ENCODE measurements at regions not wholly inside any gene's neighbourhood (a gene's known extent, or its start where the extent isn't known, plus 50 kb on each side); places are given as distances from the start of the nearest gene placed in this dataset.

DNA sequence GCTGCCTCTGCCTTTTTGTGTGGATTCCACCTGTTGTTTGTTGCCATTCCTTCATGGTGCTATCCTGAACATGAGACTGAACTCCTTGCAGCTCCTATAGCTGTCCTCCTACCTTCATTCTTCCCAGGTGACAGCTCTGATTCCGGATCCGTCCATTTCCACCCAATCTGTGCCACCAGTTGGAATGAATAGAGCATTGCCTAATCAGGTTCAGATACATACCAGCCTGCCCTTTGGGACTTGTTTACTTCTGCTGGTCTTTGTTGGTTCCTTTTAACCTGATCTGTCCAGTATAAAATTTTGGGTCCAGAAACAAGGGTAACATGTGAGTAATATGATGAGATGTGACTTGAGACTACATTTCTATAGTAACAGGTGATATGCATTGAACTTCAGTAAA lies 136.3 kb upstream of the IGF1 start:
- no peak for DNase-seq (ENCODE audit: low spot score)
- intact Hi-C loops (cut with DNase I) = no loop called here

DNA sequence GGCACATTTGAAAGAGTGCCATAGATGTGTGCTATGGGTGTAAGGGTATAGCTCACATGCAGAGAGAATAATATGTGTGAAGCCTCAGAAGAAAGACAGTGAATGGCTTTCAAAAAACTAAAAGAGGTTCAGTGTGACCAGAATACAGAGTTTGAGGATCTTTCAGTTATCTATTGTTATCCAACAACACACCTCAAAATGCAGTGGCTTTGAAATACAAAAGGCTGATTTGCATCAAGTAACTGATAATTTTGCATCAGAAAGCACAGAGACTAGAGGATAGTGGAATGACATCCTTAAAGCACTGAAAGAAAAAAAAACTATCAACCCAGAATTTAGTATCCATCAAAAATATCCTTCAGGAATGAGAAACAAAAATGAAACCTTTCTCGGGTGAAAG lies 131.6 kb upstream of the IGF1 start:
- intact Hi-C loops (cut with DNase I) = no loop called here
- DNase-seq (ENCODE audit: low spot score) = no peak

DNA sequence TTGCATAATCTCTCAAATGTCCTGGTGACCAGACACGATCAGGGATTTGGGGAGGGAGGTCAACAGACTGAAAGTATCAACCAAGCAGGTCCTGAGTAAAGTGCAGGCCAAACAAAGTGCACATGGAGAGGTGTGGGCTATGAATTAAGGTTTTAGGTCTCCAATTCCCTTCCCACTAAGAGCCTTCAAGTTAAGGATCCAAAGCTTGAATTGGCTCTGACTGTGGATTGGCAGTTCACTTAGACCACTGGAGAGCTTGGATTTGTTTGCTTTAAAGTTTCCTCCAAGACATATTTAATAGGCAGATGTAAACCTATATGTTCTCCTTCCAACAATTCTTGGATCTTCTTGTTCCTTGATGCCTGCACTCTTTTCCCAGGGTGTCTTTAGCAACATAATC lies 129.6 kb upstream of the IGF1 start:
- intact Hi-C loops (cut with DNase I) = no loop called here

GRCh38 chr12:102603021-102603420 lies 122.7 kb upstream of the IGF1 start:
- DNase-seq (ENCODE audit: low spot score) = no peak
- intact Hi-C loops (cut with DNase I) = no loop called here

More for the DNA sequence above, 129.6 kb upstream of the IGF1 start:
- DNase-seq (ENCODE audit: low spot score) = no peak

GRCh38 chr12:102602521-102602920 lies 122.2 kb upstream of the IGF1 start:
- DNase-seq (ENCODE audit: low spot score) = no peak
- intact Hi-C loops (cut with DNase I) = no loop called here

GRCh38 chr12:102601621-102602020 lies 121.3 kb upstream of the IGF1 start:
- no peak for DNase-seq (ENCODE audit: low spot score)
- intact Hi-C loops (cut with DNase I) = no loop called here

DNA sequence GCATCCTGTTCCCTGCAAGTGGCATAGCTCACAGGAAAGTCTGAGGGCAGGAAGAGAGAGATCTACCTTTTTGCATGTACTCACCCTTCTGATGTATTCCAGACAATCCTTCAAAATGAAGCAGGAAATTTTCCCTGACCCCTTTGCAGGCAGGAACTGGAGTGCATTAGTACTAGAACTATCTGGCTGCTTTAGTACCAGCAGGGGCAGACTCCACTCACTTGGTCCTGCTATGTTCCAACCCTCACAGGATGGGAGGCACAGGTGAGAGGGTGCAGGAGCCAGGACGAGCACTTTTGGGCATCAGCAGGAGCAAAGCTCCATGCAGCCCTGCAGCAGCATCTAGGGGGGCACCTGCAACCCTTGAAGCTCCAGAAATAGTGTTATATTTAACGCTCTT lies 116.3 kb upstream of the IGF1 start:
- DNase-seq (ENCODE audit: low spot score) = no peak
- intact Hi-C loops (cut with DNase I) = no loop called here

- intact Hi-C loops (cut with DNase I) = no loop called here
- no peak for DNase-seq (ENCODE audit: low spot score)
These were observed 115.7 kb upstream of the IGF1 start for GRCh38 chr12:102596031-102596430.

GRCh38 chr12:102595315-102595714 lies 115.0 kb upstream of the IGF1 start:
- no peak for DNase-seq (ENCODE audit: low spot score)

DNA sequence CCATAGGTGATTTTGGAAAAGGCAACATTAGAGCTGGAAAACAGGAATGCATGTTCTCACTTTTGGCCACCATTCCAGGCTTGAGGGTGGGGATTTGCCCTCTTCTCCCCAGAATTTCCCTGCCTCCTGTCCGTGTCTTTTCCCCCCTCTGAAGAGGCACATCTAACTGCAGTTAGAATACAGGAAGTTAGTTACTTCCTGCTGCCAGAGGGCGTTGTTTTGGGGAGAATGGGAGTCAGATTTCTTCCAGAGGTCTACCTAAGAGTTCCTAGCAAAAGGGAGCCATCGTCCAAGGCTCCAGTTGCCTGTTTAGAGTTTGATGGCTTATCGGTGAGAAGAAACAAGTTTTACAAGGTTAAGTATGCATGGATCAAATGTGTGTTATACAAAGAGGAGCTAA lies 112.8 kb upstream of the IGF1 start:
- no peak for DNase-seq (ENCODE audit: low spot score)
- intact Hi-C loops (cut with DNase I) = no loop called here

More at GRCh38 chr12:102595315-102595714, 115.0 kb upstream of the IGF1 start:
- intact Hi-C loops (cut with DNase I) = no loop called here

- DNase-seq (ENCODE audit: low spot score) = no peak
- intact Hi-C loops (cut with DNase I) = no loop called here
These were observed 111.8 kb upstream of the IGF1 start for GRCh38 chr12:102592134-102592533.

GRCh38 chr12:102573237-102573636 lies 92.9 kb upstream of the IGF1 start:
- intact Hi-C loops (cut with DNase I) = no loop called here
- no peak for DNase-seq (ENCODE audit: low spot score)

DNA sequence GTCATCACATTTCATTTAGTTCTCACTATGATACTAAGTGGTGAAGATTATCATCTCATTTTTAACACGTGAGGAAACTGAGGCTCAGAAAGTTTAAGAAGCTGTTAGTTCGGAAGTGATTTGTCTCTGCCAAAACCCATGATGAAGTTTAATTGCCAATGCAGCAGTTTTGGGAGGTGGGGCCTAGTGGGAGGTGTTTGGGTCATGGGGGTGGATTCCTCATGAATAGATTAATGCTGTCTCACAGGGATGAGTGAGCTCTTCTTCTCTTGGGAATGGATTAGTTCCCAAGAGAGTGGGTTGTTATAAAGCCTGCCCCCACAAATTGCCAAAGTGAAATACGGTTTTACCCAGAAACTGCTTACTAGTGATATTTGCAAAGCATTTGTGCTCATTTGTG lies 91.5 kb upstream of the IGF1 start:
- intact Hi-C loops (cut with DNase I) = no loop called here
- DNase-seq (ENCODE audit: low spot score) = no peak

DNA sequence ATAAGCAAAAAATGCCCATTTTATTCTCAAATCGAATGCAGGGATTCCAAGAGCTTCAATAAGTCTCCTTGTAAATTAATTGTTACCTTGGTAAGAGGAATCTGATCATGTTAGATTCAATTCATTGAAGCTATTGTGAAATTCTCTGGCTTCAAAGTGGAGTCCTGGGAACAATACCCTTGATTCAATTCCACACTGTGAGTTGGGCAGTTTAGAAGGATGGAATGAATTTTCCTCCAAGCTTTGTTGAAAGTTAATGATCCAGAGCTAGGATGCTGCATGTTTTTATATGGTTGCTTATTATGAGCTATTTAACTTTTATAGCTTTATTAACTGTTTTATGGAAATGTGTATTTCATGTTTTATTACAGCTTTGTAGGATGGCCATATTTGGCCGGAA lies 89.9 kb upstream of the IGF1 start:
- intact Hi-C loops (cut with DNase I) = no loop called here
- no peak for DNase-seq (ENCODE audit: low spot score)

- intact Hi-C loops (cut with DNase I) = no loop called here
These were observed 89.4 kb upstream of the IGF1 start for GRCh38 chr12:102569803-102570202.

DNA sequence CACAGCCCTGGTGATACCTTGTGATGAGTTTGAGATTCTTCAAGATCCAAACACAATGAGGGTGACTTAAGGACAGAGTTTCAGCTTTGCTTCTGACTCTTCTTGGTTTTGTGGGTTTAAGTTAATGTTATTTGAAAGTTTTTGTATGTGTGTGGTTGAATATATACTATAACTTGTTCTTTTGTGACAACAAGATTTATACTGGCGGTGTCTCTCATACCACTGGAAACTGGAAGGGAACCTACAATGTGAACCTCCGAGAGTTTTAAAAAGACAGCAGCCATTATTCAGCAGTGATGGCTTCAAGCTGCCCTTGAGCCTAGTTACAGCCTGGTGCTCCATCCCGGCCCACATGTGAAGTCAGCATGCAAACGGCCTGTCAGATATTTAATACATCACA lies 87.9 kb upstream of the IGF1 start:
- intact Hi-C loops (cut with DNase I) = no loop called here
- DNase-seq (ENCODE audit: low spot score) = no peak

More at GRCh38 chr12:102569803-102570202, 89.4 kb upstream of the IGF1 start:
- DNase-seq (ENCODE audit: low spot score) = no peak

DNA sequence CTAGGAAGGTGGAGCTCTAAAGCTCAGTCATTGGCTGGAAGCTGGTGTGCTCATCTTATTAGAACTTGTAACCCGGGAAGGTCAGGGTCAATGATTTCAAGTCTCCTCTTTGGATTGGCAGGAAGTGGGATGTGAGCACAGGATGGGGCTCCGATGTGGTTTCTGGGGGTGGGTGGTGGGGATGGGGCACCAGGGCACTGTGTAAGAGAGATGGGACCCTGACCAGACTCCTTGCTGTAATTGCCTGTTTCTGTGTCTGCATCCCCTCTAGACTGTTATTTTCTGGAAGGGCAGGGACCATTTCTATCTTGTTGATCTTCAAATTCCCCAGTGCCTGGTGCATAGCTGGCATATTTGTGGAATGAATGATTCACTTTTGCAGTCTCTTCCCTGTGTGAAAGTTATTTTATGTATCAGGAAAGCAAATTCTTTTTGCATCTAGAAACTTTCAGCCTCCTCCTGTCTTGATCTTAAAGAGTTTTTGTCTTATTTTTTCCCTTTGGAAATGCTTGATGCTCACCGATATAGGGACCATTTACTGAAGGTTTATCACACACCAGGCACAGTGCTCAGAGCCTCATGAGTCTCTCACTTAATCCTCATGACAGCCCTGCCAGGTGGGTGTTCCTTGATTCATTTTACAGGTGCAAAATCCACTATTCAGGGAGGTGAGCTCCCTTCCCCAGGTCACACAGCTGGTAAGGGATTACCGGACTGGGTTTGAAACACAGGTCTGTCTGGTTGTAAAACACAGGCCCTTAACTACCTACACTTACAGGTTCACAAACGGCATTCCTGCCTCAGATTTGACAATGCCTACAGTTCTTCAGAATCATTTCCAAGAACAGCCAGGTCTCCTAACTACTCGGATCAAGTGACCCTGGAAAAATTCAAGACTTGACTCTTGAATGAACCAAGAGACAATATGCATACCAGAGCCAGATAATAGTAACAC lies 86.9 kb upstream of the IGF1 start:
- intact Hi-C loops (cut with DNase I) = no loop called here
- no peak for DNase-seq (ENCODE audit: low spot score)

DNA sequence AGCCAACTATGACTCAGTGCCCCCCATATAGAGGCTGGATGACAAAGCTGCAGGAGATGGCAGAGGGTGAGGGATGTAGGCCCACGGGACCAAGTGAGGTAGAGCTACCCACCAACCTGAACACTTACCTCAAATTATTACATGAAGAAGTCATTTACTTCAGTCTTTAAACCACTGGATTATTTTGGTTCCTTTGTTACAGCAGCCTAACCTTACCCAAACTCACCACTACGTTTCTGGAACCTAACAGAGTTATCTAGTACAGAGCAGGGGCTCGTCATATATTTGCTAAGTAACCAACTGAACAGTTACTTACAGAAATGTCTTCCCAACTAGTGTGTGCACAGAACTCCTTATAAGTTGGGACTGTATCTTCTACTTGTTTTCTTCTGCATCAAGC lies 85.2 kb upstream of the IGF1 start:
- no peak for DNase-seq (ENCODE audit: low spot score)
- intact Hi-C loops (cut with DNase I) = no loop called here

GRCh38 chr12:102564026-102564425 lies 83.7 kb upstream of the IGF1 start:
- no peak for DNase-seq (ENCODE audit: low spot score)
- intact Hi-C loops (cut with DNase I) = no loop called here

DNA sequence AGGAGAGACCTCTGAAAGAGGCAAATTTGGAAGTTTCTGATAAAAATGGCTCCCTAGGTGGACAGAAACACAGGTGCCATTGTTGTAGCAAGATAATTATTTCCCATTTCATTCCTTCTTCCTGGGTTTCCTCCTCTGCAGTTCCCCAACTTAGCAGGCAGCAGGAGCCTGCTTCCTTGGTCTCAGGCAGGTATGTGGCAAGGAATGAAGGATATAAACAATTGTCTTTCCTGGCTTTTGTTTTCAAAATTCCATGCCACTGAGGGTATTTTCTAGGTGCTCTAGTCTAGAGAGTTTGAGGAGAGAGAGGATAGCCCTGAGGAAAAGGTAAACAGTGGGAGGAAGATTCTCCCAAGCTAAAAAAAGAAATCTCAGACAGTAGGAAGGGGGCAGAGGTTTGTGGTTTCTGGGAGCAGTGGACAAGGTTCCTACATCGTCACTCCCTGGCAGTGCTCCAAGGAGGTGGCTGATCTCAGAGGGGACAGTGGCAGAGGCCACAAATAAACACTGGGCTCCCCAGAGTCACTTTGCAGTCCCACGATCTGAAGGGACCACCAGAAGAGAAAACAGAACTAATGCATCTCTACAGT lies 82.6 kb upstream of the IGF1 start:
- intact Hi-C loops (cut with DNase I) = no loop called here
- DNase-seq (ENCODE audit: low spot score) = no peak

DNA sequence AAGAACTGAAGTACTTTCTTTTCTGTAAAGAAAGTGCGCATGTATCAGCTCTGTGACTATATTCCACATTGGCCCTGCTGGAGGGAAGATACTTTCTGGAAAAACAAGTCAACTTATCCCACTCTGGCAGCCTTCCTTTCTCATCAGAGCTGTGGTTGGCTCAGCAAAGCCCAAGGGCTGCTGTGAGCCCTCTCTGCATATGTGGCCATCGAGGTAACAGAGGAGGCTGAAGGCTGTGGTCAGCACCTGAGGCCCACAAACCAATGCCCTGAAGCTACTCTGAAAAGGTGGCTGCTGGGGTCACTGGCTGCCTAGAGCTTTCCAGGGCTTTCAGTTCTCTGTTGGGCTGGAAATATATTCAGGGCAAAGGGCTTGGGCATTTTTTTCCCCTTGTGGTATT lies 70.8 kb upstream of the IGF1 start:
- no peak for DNase-seq (ENCODE audit: low spot score)
- intact Hi-C loops (cut with DNase I) = no loop called here
